K562 (cell line): ENCODE measurements at regions not wholly inside any gene's neighbourhood (a gene's known extent, or its start where the extent isn't known, plus 50 kb on each side); places are given as distances from the start of the nearest gene placed in this dataset.
A peak's percentile ranks its signal among the peaks of the same experiment; 100 is the strongest.

Source experiments
- ATAC-seq: fragments of 200-7000 bp; cut with Tn5 transposase; 3 replicates; pipeline ENCODE4 v1.9.1; 2020; ENCODE audit warnings: moderate library complexity
- BruUV-seq: library from RNA; stranded (reverse); fragments of 400-500 nt; replicated peaks from 2 replicates; lab custom pipeline; 2021; lab: Mats Ljungman, UMichigan
- CTCF ChIA-PET: fragments of 300-600 bp; formaldehyde crosslinking; extraction: SDS; loops from one replicate; lab custom pipeline; 2021; ENCODE audit warnings: low intra/inter-chr PET ratio; lab: Yijun Ruan, JAX
- POLR2A ChIA-PET: fragments of 300-600, 350-650 bp; sonication (Branson Sonifier 250); formaldehyde crosslinking; extraction: SDS; loops from one replicate; lab custom pipeline; 2021; ENCODE audit warnings: antibody characterized with exemption, inconsistent platforms; lab: Yijun Ruan, JAX
- DNase-seq, 4 experiments: peaks; one replicate each; pipeline versions ENCODE4 v3.0.0 to v3.0.0-alpha.2; 2011 to 2018; ENCODE audit warnings: low spot score in 3 of 4, mixed read lengths in 3 of 4; ENCODE audit errors: extremely low read depth in 1 of 4
- FAIRE-seq: peaks from 2 replicates; lab custom pipeline; 2011; peaks lifted over from hg19 to GRCh38; lab: Jason Lieb, UNC
- H2AFZ ChIP-seq: 2 replicates; pipeline ENCODE4 v1.6.0; 2011; ENCODE audit warnings: low read depth, low read length, control low read depth, inconsistent platforms
- H3K27ac ChIP-seq: fragments of 200-600 bp; 3 replicates; pipeline ENCODE4 v1.8.0; 2011; ENCODE audit warnings: low read depth, mild to moderate bottlenecking, control low read depth, inconsistent platforms, low read length, moderate library complexity, mixed read lengths; ENCODE audit errors: extremely low read depth
- H3K27me3 ChIP-seq, 2 experiments: fragments of 300-600 bp in 1 of 2; 2 replicates in 1 of 2; 3 replicates in 1 of 2; pipeline versions ENCODE4 v1.6.0 to v1.8.0; 2011; ENCODE audit warnings: inconsistent platforms in 2 of 2, low read length in 2 of 2, mild to moderate bottlenecking in 1 of 2, mixed read lengths in 1 of 2, moderate library complexity in 1 of 2; ENCODE audit not compliant: control insufficient read depth in 2 of 2, insufficient read depth in 2 of 2
- H3K36me3 ChIP-seq: fragments of 300-600 bp; 3 replicates; pipeline ENCODE4 v1.8.0; 2011; ENCODE audit warnings: mild to moderate bottlenecking, low read length, inconsistent platforms; ENCODE audit not compliant: control insufficient read depth, insufficient read depth
- H3K4me1 ChIP-seq, 2 experiments: fragments of 200-600 bp in 1 of 2; replicated peaks in 1 of 2; 2 replicates in 1 of 2; 3 replicates in 1 of 2; pipeline versions ENCODE4 v1.5.1 to v1.8.0; 2011; ENCODE audit warnings: inconsistent platforms in 2 of 2, low read length in 2 of 2, mild to moderate bottlenecking in 1 of 2, mixed read lengths in 1 of 2, moderate library complexity in 1 of 2; ENCODE audit not compliant: control insufficient read depth in 2 of 2, insufficient read depth in 2 of 2
- H3K4me2 ChIP-seq: 2 replicates; pipeline ENCODE4 v1.6.1; 2011; ENCODE audit warnings: low read length, control low read depth, inconsistent platforms, mixed read lengths; ENCODE audit not compliant: insufficient read depth
- H3K4me3 ChIP-seq: fragments of 200-600 bp; sonication (generic), shearing (Covaris generic); 2 replicates; pipeline ENCODE4 v1.5.1; 2016; ENCODE audit warnings: control low read depth, inconsistent platforms
- H3K79me2 ChIP-seq: fragments of 200-600 bp; 3 replicates; pipeline ENCODE4 v1.8.0; 2011; ENCODE audit warnings: low read length, inconsistent platforms; ENCODE audit not compliant: control insufficient read depth, insufficient read depth
- H3K9ac ChIP-seq, 2 experiments: 2 replicates each; pipeline versions ENCODE4 v1.6.0 to v1.6.1; 2011; ENCODE audit warnings: low read depth in 2 of 2, low read length in 2 of 2, control low read depth in 1 of 2, inconsistent platforms in 1 of 2, mild to moderate bottlenecking in 1 of 2, mixed read lengths in 1 of 2; ENCODE audit not compliant: insufficient read depth in 1 of 2
- H3K9me1 ChIP-seq: one replicate; pipeline ENCODE4 v1.6.0; 2011; ENCODE audit warnings: inconsistent platforms, mild to moderate bottlenecking, low read length, moderate library complexity; ENCODE audit not compliant: control insufficient read depth, insufficient read depth
- H3K9me3 ChIP-seq: replicated peaks from 2 replicates; pipeline ENCODE4 v1.5.1; 2011; ENCODE audit warnings: low read depth, low read length, inconsistent platforms; ENCODE audit not compliant: control insufficient read depth, insufficient read depth
- H4K20me1 ChIP-seq: replicated peaks from 2 replicates; pipeline ENCODE4 v1.6.1; 2011; ENCODE audit warnings: low read length, inconsistent platforms, mixed read lengths; ENCODE audit not compliant: control insufficient read depth, insufficient read depth
- ARID1B ChIP-seq: fragments of 450-650 bp; IDR thresholded peaks from 2 replicates; pipeline ENCODE4 v1.6.1; 2016; ENCODE audit warnings: antibody characterized with exemption, mild to moderate bottlenecking, inconsistent platforms
- ATF2 ChIP-seq: sonication (generic); formaldehyde crosslinking; IDR thresholded peaks from 2 replicates; pipeline ENCODE4 v1.8.1; 2022; ENCODE audit warnings: missing genetic modification reagents
- BACH1 ChIP-seq: fragments of 200-800 bp; sonication (Bioruptor generic); IDR thresholded peaks from 2 replicates; pipeline ENCODE4 v1.6.1; 2016; ENCODE audit warnings: missing genetic modification characterization, missing compliant biosample characterization
- C11orf30 ChIP-seq: fragments of 450-650 bp; IDR thresholded peaks from 2 replicates; pipeline ENCODE4 v1.6.1; 2016; ENCODE audit warnings: low read depth, mild to moderate bottlenecking
- CXXC5 ChIP-seq: fragments of 250-450 bp; sonication (Bioruptor Pico); IDR thresholded peaks from 2 replicates; pipeline ENCODE4 v1.8.0; 2022; ENCODE audit warnings: inconsistent platforms, mild to moderate bottlenecking, moderate library complexity
- DPF2 ChIP-seq: fragments of 450-650 bp; IDR thresholded peaks from 2 replicates; pipeline ENCODE4 v1.6.1; 2016
- EP300 ChIP-seq: IDR thresholded peaks from 2 replicates; pipeline ENCODE4 v1.6.1; 2012; ENCODE audit warnings: low read length, improper control_type of control experiment
- GATA2 ChIP-seq: sonication (generic); formaldehyde crosslinking; IDR thresholded peaks from 2 replicates; pipeline ENCODE4 v1.4.0; 2020; ENCODE audit warnings: mild to moderate bottlenecking, missing genetic modification reagents
- MEIS2 ChIP-seq: fragments of 450-650 bp; IDR thresholded peaks from 2 replicates; pipeline ENCODE4 v1.6.1; 2014; ENCODE audit warnings: mild to moderate bottlenecking; ENCODE audit not compliant: partially characterized antibody
- NBN ChIP-seq: fragments of 450-650 bp; IDR thresholded peaks from 2 replicates; pipeline ENCODE4 v1.6.1; 2016; ENCODE audit warnings: low read depth, mild to moderate bottlenecking
- PML ChIP-seq: IDR thresholded peaks from 2 replicates; pipeline ENCODE4 v1.6.1; 2012; ENCODE audit warnings: low read length, inconsistent platforms
- POU5F1 ChIP-seq: fragments of 150-350 bp; IDR thresholded peaks from 2 replicates; pipeline ENCODE4 v1.6.1; 2014; ENCODE audit warnings: borderline replicate concordance, low read length, low read depth, mild to moderate bottlenecking; ENCODE audit not compliant: partially characterized antibody
- PURB ChIP-seq: sonication (generic); formaldehyde crosslinking; IDR thresholded peaks from 2 replicates; pipeline ENCODE4 v1.9.0; 2021; ENCODE audit warnings: low read depth, mild to moderate bottlenecking, missing genetic modification reagents
- RBM22 ChIP-seq: fragments of 200-400 bp; formaldehyde crosslinking; IDR thresholded peaks from 2 replicates; pipeline ENCODE4 v1.6.1; 2018; ENCODE audit warnings: low read length, low read depth; ENCODE audit not compliant: poor library complexity, severe bottlenecking
- RBM39 ChIP-seq: fragments of 200-400 bp; formaldehyde crosslinking; optimal IDR thresholded peaks from 2 replicates; pipeline ENCODE3; 2018; ENCODE audit warnings: low read depth, low read length
- SMARCE1 ChIP-seq: fragments of 450-650 bp; IDR thresholded peaks from 2 replicates; pipeline ENCODE4 v1.7.1; 2016; ENCODE audit warnings: mild to moderate bottlenecking
- ZBTB11 ChIP-seq, 3 experiments: fragments of 200-800 bp in 1 of 3; fragments of 250-450 bp in 1 of 3; fragments of 450-650 bp in 1 of 3; sonication (Bioruptor Pico) in 1 of 3; sonication (Bioruptor generic) in 1 of 3; formaldehyde crosslinking in 1 of 3; IDR thresholded peaks; 2 replicates each; pipeline versions ENCODE4 v1.6.1 to v1.8.0; 2016 to 2022; ENCODE audit warnings: mild to moderate bottlenecking in 2 of 3, missing genetic modification characterization in 2 of 3, missing compliant biosample characterization in 1 of 3, moderate library complexity in 1 of 3
- ZNF778 ChIP-seq: fragments of 450-650 bp; formaldehyde crosslinking; IDR thresholded peaks from 2 replicates; pipeline ENCODE4 v1.4.0; 2020; ENCODE audit warnings: mild to moderate bottlenecking, moderate library complexity
- WGBS: fragments of 100-300 bp; shearing (Covaris generic); methylation state at CpG from one replicate; pipeline ENCODE4 v1.1.6; 2016; ENCODE audit warnings: low coverage, mixed read lengths; ENCODE audit not compliant: insufficient coverage; ENCODE audit errors: missing lambda C conversion rate; 5-methylcytosine and 5-hydroxymethylcytosine counted together
- in situ Hi-C: fragments of 300-500 bp; cut with MboI; formaldehyde crosslinking; loops from 4 replicates; pipeline ENCODE4 v1.15.0; 2018; ENCODE audit warnings: inconsistent platforms, mixed read lengths
- intact Hi-C: fragments of 100-400 bp; cut with micrococcal nuclease; formaldehyde crosslinking; loops from 2 replicates; pipeline ENCODE4 v1.14.2; 2022
- TF ChIP-seq, protein P1 (sequence below): sonication (generic); formaldehyde crosslinking; IDR thresholded peaks from 2 replicates; pipeline ENCODE4 v1.8.1; 2022; ENCODE audit warnings: missing genetic modification reagents

DNA sequence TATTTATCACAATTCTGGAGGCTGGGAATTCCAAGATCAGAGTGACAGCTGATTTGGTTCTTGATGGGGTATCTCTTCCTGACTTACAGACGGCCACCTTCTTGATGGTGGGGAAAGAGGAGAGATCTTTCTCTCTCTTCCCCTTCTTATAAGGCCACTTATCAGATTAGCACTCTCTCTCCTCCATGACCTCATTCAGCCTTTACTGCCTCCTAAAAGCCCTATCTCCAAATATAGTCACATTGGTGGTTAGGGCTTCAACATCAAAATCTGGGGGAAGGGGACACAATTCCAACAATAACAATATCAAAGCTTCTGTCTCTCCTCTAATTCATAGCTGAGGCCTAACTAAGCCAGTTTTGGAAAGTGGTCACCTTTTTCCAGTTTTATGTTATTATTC is 91.7 kb upstream of the MBNL1 start:
- Histone ChIP-seq H3K36me3 (no peaks in the 10 kb centered on the region), H3K79me2 (no peaks in the 10 kb centered on the region), H3K27ac (no peak overlapping the region), H3K4me3 (no peak overlapping the region), H2AFZ (no peak overlapping the region), H3K9me1 (no peaks in the 10 kb centered on the region), H3K9me3 (no peaks in the 10 kb centered on the region), H4K20me1 (no peaks in the 10 kb centered on the region), H3K27me3 (no peaks in the 10 kb centered on the region), H3K9ac (no peak overlapping the region), H3K4me1 (peaks cover 0 to 5% of the 10 kb centered on the region in 2 experiments; a peak in 3 of 5 replicates), H3K4me2 (no peak overlapping the region)
- ATAC-seq, result peak; percentile 76
- intact Hi-C loops (no loop called here), in situ Hi-C loops (loop anchor here (10.0 kb wide), 1 partner anchor 268 kb away; no protein-coding TSS in a partner anchor)
- peak in 1 of 4 experiments; percentile 23 for DNase-seq
- CTCF ChIA-PET, result no interaction called here
- BruUV-seq, result no TSS peak
- FAIRE-seq, result no peak
- POLR2A ChIA-PET, result interaction anchor here (0.8 to 1.8 kb wide), 6 partner anchors 9 to 72 kb away, joined by 3 to 5 read pairs (median 4); no protein-coding TSS in a partner anchor
- WGBS, result 0% methylated on average over 1 of the region's 1 CpG
- no peak for TF ChIP-seq ZNF778
- TF ChIP-seq NBN, result no peak
- TF ChIP-seq SMARCE1, result peak; percentile 40; the same call in 1 of the 2 replicates
- TF ChIP-seq BACH1 (tag), result peak; percentile 34; the same call in 1 of the 2 replicates
- no peak for TF ChIP-seq CXXC5 (CRISPR knock-in tag)
- 0 out of 6 replicates have a peak, but pooled peaks of 1 of the 3 experiments have one; percentile 23 for TF ChIP-seq ZBTB11 (CRISPR knock-in tag; IDR thresholded peaks at IDR 0.05)
- no peak for TF ChIP-seq RBM39
- TF ChIP-seq ARID1B, result 0 out of 2 replicates have a peak, but pooled peaks have one; percentile 33
- TF ChIP-seq PML, result no peak
- TF ChIP-seq ATF2, result peak; percentile 66; the same call in 1 of the 2 replicates
- TF ChIP-seq PURB, result no peak
- TF ChIP-seq, protein P1, sequence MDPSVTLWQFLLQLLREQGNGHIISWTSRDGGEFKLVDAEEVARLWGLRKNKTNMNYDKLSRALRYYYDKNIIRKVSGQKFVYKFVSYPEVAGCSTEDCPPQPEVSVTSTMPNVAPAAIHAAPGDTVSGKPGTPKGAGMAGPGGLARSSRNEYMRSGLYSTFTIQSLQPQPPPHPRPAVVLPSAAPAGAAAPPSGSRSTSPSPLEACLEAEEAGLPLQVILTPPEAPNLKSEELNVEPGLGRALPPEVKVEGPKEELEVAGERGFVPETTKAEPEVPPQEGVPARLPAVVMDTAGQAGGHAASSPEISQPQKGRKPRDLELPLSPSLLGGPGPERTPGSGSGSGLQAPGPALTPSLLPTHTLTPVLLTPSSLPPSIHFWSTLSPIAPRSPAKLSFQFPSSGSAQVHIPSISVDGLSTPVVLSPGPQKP, result no peak
- TF ChIP-seq C11orf30, result no peak
- TF ChIP-seq GATA2 (CRISPR knock-in tag), result no peak
- peak; percentile 51; the same call in 1 of the 2 replicates for TF ChIP-seq DPF2
- no peak for TF ChIP-seq RBM22
- peak; percentile 19; the same call in 1 of the 2 replicates for TF ChIP-seq EP300
- TF ChIP-seq MEIS2, result no peak
- no peak for TF ChIP-seq POU5F1
